Fibroblast of the conjunctiva (primary cell): ENCODE measurements at regions not wholly inside any gene's neighbourhood (a gene's known extent, or its start where the extent isn't known, plus 50 kb on each side); places are given as distances from the start of the nearest gene placed in this dataset.
"Not testable (repeated sequence)": the region's sequence is repeated elsewhere in the genome, so short reads cannot be mapped to it uniquely, and the experiment has no call there.

Experiments used
- DNase-seq: peaks from one replicate; pipeline ENCODE4 v3.0.0-alpha.2; 2010; ENCODE audit warnings: low read depth

GRCh38 chr6:3551716-3552511 lies 95.1 kb upstream of the SLC22A23 start:
- DNase-seq = no peak

GRCh38 chr6:3549314-3549940 lies 92.6 kb upstream of the SLC22A23 start:
- DNase-seq = no peak

GRCh38 chr6:3546121-3546520 lies 89.3 kb upstream of the SLC22A23 start:
- DNase-seq = no peak

- no peak for DNase-seq
These were observed 88.3 kb upstream of the SLC22A23 start for GRCh38 chr6:3545156-3545555.

GRCh38 chr6:3542032-3542640 lies 85.3 kb upstream of the SLC22A23 start:
- DNase-seq = no peak

- DNase-seq = no peak
These were observed 84.2 kb upstream of the SLC22A23 start for GRCh38 chr6:3541006-3541585.

GRCh38 chr6:3540253-3540820 lies 83.5 kb upstream of the SLC22A23 start:
- no peak for DNase-seq

GRCh38 chr6:3538536-3538935 lies 81.7 kb upstream of the SLC22A23 start:
- DNase-seq = no peak

GRCh38 chr6:3536901-3537300 lies 80.1 kb upstream of the SLC22A23 start:
- DNase-seq = no peak

- DNase-seq = no peak
These were observed 79.1 kb upstream of the SLC22A23 start for GRCh38 chr6:3535776-3536435.

GRCh38 chr6:3535033-3535775 lies 78.4 kb upstream of the SLC22A23 start:
- no peak for DNase-seq

- DNase-seq = no peak
These were observed 77.7 kb upstream of the SLC22A23 start for GRCh38 chr6:3534599-3534998.

GRCh38 chr6:3533981-3534380 lies 77.1 kb upstream of the SLC22A23 start:
- no peak for DNase-seq

- no peak for DNase-seq
These were observed 75.6 kb upstream of the SLC22A23 start for GRCh38 chr6:3532296-3532916.

- no peak for DNase-seq
These were observed 74.6 kb upstream of the SLC22A23 start for GRCh38 chr6:3531481-3531880.

- DNase-seq = no peak
These were observed 73.7 kb upstream of the SLC22A23 start for GRCh38 chr6:3530515-3530914.

- DNase-seq = no peak
These were observed 72.9 kb upstream of the SLC22A23 start for GRCh38 chr6:3529721-3530120.

- no peak for DNase-seq
These were observed 72.4 kb upstream of the SLC22A23 start for GRCh38 chr6:3529232-3529631.

- DNase-seq = not testable (repeated sequence)
These were observed 71.3 kb upstream of the SLC22A23 start for GRCh38 chr6:3528081-3528671.

- no peak for DNase-seq
These were observed 70.8 kb upstream of the SLC22A23 start for GRCh38 chr6:3527651-3527977.
